ENCODE measurements at regions not wholly inside any gene's neighbourhood (a gene's known extent, or its start where the extent isn't known, plus 50 kb on each side); places are given as distances from the start of the nearest gene placed in this dataset.

DNA sequence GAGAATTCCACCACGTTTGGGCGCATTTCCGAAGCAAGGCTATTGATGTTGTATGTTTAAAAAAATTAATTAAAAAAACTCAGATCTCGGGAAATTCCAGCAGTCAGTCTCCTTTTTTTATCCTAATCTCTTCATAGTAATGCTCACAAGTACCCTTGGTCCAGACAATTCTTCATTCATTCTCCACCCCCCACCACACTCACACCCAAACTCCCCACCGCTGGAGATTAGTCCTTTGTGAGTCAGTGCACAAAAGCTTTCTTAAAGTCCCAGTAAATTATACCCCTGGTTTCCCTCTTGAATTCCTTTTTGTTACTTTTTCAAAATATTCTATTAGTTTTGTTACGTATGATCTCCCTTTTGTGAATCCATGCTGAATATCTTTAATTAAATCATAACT lies 274.6 kb downstream of the ZNF536 start:
- TF ChIP-seq, protein P1, sequence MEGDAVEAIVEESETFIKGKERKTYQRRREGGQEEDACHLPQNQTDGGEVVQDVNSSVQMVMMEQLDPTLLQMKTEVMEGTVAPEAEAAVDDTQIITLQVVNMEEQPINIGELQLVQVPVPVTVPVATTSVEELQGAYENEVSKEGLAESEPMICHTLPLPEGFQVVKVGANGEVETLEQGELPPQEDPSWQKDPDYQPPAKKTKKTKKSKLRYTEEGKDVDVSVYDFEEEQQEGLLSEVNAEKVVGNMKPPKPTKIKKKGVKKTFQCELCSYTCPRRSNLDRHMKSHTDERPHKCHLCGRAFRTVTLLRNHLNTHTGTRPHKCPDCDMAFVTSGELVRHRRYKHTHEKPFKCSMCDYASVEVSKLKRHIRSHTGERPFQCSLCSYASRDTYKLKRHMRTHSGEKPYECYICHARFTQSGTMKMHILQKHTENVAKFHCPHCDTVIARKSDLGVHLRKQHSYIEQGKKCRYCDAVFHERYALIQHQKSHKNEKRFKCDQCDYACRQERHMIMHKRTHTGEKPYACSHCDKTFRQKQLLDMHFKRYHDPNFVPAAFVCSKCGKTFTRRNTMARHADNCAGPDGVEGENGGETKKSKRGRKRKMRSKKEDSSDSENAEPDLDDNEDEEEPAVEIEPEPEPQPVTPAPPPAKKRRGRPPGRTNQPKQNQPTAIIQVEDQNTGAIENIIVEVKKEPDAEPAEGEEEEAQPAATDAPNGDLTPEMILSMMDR (IDR thresholded peaks at IDR 0.05; ENCODE audit: low read length): no peak
- TF ChIP-seq EZH2 (optimal IDR thresholded peaks at IDR 0.05; ENCODE audit: low read depth, low read length) (no peak), EZH2phosphoT487 (IDR thresholded peaks at IDR 0.05; ENCODE audit: low read length) (no peak)
- Histone ChIP-seq H3K9me2 (replicated peaks; ENCODE audit: insufficient read depth, low read length) (no peaks in the 10 kb centered on the region), H3K9ac (ENCODE audit: low read length) (no peak overlapping the region), H3K9me3 (replicated peaks; ENCODE audit: insufficient read depth, low read length) (no peaks in the 10 kb centered on the region), H3K4me1 (ENCODE audit: low read length) (no peaks in the 10 kb centered on the region), H2AFZ (ENCODE audit: low read length) (no peak overlapping the region), H3F3A (ENCODE audit: insufficient read depth, low read length) (no peaks in the 10 kb centered on the region), H3K36me3 (replicated peaks; ENCODE audit: insufficient read depth, low read length) (no peaks in the 10 kb centered on the region), H3K27me3 (replicated peaks; ENCODE audit: insufficient read depth, low read length) (peaks cover 83% of the 10 kb centered on the region), H3K27ac (ENCODE audit: low read length) (no peak overlapping the region), H3K4me3 (ENCODE audit: low read length) (no peak overlapping the region), H3K79me2 (ENCODE audit: low read length) (no peaks in the 10 kb centered on the region), H4K20me1 (ENCODE audit: insufficient read depth, low read length) (no peaks in the 10 kb centered on the region; the same call in 1 of the 2 replicates), H3K4me2 (ENCODE audit: low read depth, low read length) (no peak overlapping the region)
- no peak for DNase-seq

DNA sequence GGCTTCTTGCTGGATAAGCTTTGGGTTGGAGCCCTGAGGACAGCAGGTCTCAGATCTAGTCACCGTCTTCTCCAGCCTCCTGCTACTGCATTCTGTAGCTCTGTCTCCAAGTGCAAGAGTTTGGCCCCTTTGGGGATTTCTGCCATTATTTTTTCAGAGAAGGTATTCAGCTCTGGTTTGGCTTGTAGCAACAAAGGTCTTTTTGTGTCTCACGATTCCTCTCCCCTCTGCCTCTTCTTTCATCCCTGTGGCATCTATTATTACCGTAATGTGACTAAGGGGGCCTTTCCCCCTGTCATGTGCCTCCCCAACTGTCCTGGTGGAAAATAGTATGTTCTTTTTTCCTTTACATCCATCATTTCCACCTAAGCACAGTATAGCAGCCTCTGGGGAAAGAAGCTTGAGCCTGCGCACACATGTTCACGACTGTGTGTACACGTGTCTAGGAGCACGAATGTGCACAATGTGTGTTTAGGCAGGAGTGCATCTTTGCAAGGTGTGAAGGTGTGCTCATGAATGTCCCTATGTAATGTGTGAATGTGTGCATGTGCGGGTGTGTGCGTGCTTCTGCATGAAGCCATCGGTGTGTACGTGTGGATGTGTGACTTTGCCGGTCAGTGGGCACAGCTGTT lies 273.9 kb downstream of the ZNF536 start:
- H4K20me1 ChIP-seq (ENCODE audit: insufficient read depth, low read length): no peaks in the 10 kb centered on the region; the same call in 1 of the 2 replicates
- peaks cover 80% of the 10 kb centered on the region for H3K27me3 ChIP-seq (replicated peaks; ENCODE audit: insufficient read depth, low read length)
- no peak overlapping the region for H3K9ac ChIP-seq (ENCODE audit: low read length)
- H3K27ac ChIP-seq (ENCODE audit: low read length): no peak overlapping the region
- H3K4me2 ChIP-seq (ENCODE audit: low read depth, low read length): no peak overlapping the region
- H3K4me3 ChIP-seq (ENCODE audit: low read length): no peak overlapping the region
- no peaks in the 10 kb centered on the region for H3K9me3 ChIP-seq (replicated peaks; ENCODE audit: insufficient read depth, low read length)
- TF ChIP-seq, protein P1 (IDR thresholded peaks at IDR 0.05; ENCODE audit: low read length): no peak
- no peak for TF ChIP-seq EZH2phosphoT487 (IDR thresholded peaks at IDR 0.05; ENCODE audit: low read length)
- no peak for TF ChIP-seq EZH2 (optimal IDR thresholded peaks at IDR 0.05; ENCODE audit: low read depth, low read length)
- no peaks in the 10 kb centered on the region for H3K4me1 ChIP-seq (ENCODE audit: low read length)
- H3K79me2 ChIP-seq (ENCODE audit: low read length): no peaks in the 10 kb centered on the region
- no peaks in the 10 kb centered on the region for H3F3A ChIP-seq (ENCODE audit: insufficient read depth, low read length)
- no peak for DNase-seq
- no peak overlapping the region for H2AFZ ChIP-seq (ENCODE audit: low read length)
- no peaks in the 10 kb centered on the region for H3K9me2 ChIP-seq (replicated peaks; ENCODE audit: insufficient read depth, low read length)
- H3K36me3 ChIP-seq (replicated peaks; ENCODE audit: insufficient read depth, low read length): no peaks in the 10 kb centered on the region

DNA sequence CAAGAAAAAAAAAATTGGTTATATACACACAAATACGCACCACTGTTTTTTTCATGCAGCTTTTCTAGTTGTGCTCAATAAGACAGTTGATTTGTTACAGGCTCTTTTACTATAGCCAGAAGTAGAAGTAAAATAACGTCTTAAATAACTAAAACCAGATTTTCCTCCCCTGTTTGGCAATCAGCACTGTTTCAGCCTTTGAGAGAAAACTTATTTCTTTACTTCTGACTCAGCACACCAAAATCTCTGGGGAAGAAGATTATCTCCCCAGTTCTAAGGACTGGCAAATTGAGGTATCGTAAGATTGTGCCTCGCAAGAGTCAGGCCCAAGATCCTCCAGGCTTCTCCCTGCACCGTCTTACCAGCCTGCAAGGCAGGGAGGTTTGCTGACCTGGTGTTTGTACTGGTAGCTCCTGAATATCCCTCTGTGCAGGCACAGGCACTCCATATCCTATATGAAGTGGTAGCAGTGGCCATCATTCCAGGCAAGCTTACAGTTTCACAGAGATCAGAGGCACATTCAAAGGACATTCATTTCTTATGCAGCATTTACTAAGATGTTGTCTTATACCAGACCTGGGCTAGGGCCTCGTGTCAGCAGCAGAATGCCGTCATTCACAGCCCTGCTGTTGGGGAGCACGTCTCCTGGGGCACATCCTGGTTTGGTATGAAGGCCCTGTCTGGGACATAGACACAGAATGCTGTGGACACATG lies 268.2 kb downstream of the ZNF536 start:
- Histone ChIP-seq H3K79me2 (ENCODE audit: low read length) (no peaks in the 10 kb centered on the region), H3F3A (ENCODE audit: insufficient read depth, low read length) (no peaks in the 10 kb centered on the region), H3K4me3 (ENCODE audit: low read length) (no peak overlapping the region), H3K27me3 (replicated peaks; ENCODE audit: insufficient read depth, low read length) (peaks cover 38% of the 10 kb centered on the region), H3K9me2 (replicated peaks; ENCODE audit: insufficient read depth, low read length) (no peaks in the 10 kb centered on the region), H3K9ac (ENCODE audit: low read length) (no peak overlapping the region), H3K27ac (ENCODE audit: low read length) (no peak overlapping the region), H4K20me1 (ENCODE audit: insufficient read depth, low read length) (no peaks in the 10 kb centered on the region), H3K4me1 (ENCODE audit: low read length) (no peaks in the 10 kb centered on the region), H3K36me3 (replicated peaks; ENCODE audit: insufficient read depth, low read length) (no peaks in the 10 kb centered on the region), H3K4me2 (ENCODE audit: low read depth, low read length) (no peak overlapping the region), H3K9me3 (replicated peaks; ENCODE audit: insufficient read depth, low read length) (no peaks in the 10 kb centered on the region), H2AFZ (ENCODE audit: low read length) (no peak overlapping the region)
- no peak for DNase-seq
- TF ChIP-seq EZH2 (optimal IDR thresholded peaks at IDR 0.05; ENCODE audit: low read depth, low read length) (no peak), EZH2phosphoT487 (IDR thresholded peaks at IDR 0.05; ENCODE audit: low read length) (no peak)
- TF ChIP-seq, protein P1 (IDR thresholded peaks at IDR 0.05; ENCODE audit: low read length): no peak

All from MM.1S (cell line).